ENCODE measurements at regions not wholly inside any gene's neighbourhood (a gene's known extent, or its start where the extent isn't known, plus 50 kb on each side); places are given as distances from the start of the nearest gene placed in this dataset.

- Histone ChIP-seq H3K4me3 (ENCODE audit: low read depth, low read length, poor library complexity, severe bottlenecking) (no peak overlapping the region), H3F3A (ENCODE audit: insufficient read depth, low read length) (no peaks in the 10 kb centered on the region), H2AFZ (ENCODE audit: low read length) (no peak overlapping the region), H3K27me3 (ENCODE audit: insufficient read depth, low read length) (no peaks in the 10 kb centered on the region), H3K4me2 (ENCODE audit: low read length) (no peak overlapping the region), H3K9me3 (ENCODE audit: low read length) (no peaks in the 10 kb centered on the region), H3K36me3 (ENCODE audit: insufficient read depth, low read length) (no peaks in the 10 kb centered on the region), H3K27ac (ENCODE audit: low read depth, low read length, poor library complexity, severe bottlenecking) (no peak overlapping the region), H3K9me2 (ENCODE audit: low read depth, low read length) (no peaks in the 10 kb centered on the region), H3K79me2 (ENCODE audit: insufficient read depth, low read length) (no peaks in the 10 kb centered on the region), H4K20me1 (ENCODE audit: insufficient read depth, low read length) (no peaks in the 10 kb centered on the region), H3K9ac (ENCODE audit: low read length) (no peak overlapping the region), H3K4me1 (ENCODE audit: insufficient read depth, low read length, severe bottlenecking) (no peaks in the 10 kb centered on the region)
- no peak for TF ChIP-seq EZH2 (IDR thresholded peaks at IDR 0.05; ENCODE audit: borderline replicate concordance, low read length)
- TF ChIP-seq CTCF (IDR thresholded peaks at IDR 0.05; ENCODE audit: low read length): no peak
These were observed 378.4 kb downstream of the MEI4 start for GRCh38 chr6:78031228-78031627.

GRCh38 chr6:78059171-78059570 lies 406.3 kb downstream of the MEI4 start:
- Histone ChIP-seq H4K20me1 (ENCODE audit: insufficient read depth, low read length) (no peaks in the 10 kb centered on the region), H3K9me2 (ENCODE audit: low read depth, low read length) (no peaks in the 10 kb centered on the region)
- TF ChIP-seq EZH2 (IDR thresholded peaks at IDR 0.05; ENCODE audit: borderline replicate concordance, low read length) (no peak), CTCF (IDR thresholded peaks at IDR 0.05; ENCODE audit: low read length) (no peak)

GRCh38 chr6:78062993-78063392 lies 410.2 kb downstream of the MEI4 start:
- Histone ChIP-seq H3K4me2 (ENCODE audit: low read length) (no peak overlapping the region), H4K20me1 (ENCODE audit: insufficient read depth, low read length) (no peaks in the 10 kb centered on the region), H3F3A (ENCODE audit: insufficient read depth, low read length) (no peaks in the 10 kb centered on the region), H3K9ac (ENCODE audit: low read length) (no peak overlapping the region), H3K9me2 (ENCODE audit: low read depth, low read length) (no peaks in the 10 kb centered on the region), H2AFZ (ENCODE audit: low read length) (no peak overlapping the region), H3K27me3 (ENCODE audit: insufficient read depth, low read length) (no peaks in the 10 kb centered on the region), H3K4me1 (ENCODE audit: insufficient read depth, low read length, severe bottlenecking) (no peaks in the 10 kb centered on the region), H3K79me2 (ENCODE audit: insufficient read depth, low read length) (no peaks in the 10 kb centered on the region), H3K27ac (ENCODE audit: low read depth, low read length, poor library complexity, severe bottlenecking) (no peak overlapping the region), H3K9me3 (ENCODE audit: low read length) (no peaks in the 10 kb centered on the region), H3K36me3 (ENCODE audit: insufficient read depth, low read length) (no peaks in the 10 kb centered on the region), H3K4me3 (ENCODE audit: low read depth, low read length, poor library complexity, severe bottlenecking) (no peak overlapping the region)
- TF ChIP-seq EZH2 (IDR thresholded peaks at IDR 0.05; ENCODE audit: borderline replicate concordance, low read length) (no peak), CTCF (IDR thresholded peaks at IDR 0.05; ENCODE audit: low read length) (no peak)

More at GRCh38 chr6:78059171-78059570, 406.3 kb downstream of the MEI4 start:
- Histone ChIP-seq H3K27me3 (ENCODE audit: insufficient read depth, low read length) (no peaks in the 10 kb centered on the region), H3K27ac (ENCODE audit: low read depth, low read length, poor library complexity, severe bottlenecking) (no peak overlapping the region), H3K79me2 (ENCODE audit: insufficient read depth, low read length) (no peaks in the 10 kb centered on the region), H3F3A (ENCODE audit: insufficient read depth, low read length) (no peaks in the 10 kb centered on the region), H2AFZ (ENCODE audit: low read length) (no peak overlapping the region), H3K4me2 (ENCODE audit: low read length) (no peak overlapping the region), H3K4me1 (ENCODE audit: insufficient read depth, low read length, severe bottlenecking) (no peaks in the 10 kb centered on the region), H3K4me3 (ENCODE audit: low read depth, low read length, poor library complexity, severe bottlenecking) (no peak overlapping the region), H3K9ac (ENCODE audit: low read length) (no peak overlapping the region), H3K36me3 (ENCODE audit: insufficient read depth, low read length) (no peaks in the 10 kb centered on the region), H3K9me3 (ENCODE audit: low read length) (no peaks in the 10 kb centered on the region)

Measured in OCI-LY1 (cell line).